Loucy (cell line): ENCODE measurements at regions not wholly inside any gene's neighbourhood (a gene's known extent, or its start where the extent isn't known, plus 50 kb on each side); places are given as distances from the start of the nearest gene placed in this dataset.

Experiments used
- H2AFZ ChIP-seq: fragments of 200-600 bp; sonication (generic); 2 replicates; pipeline ENCODE4 v1.6.0; 2016; ENCODE audit warnings: antibody characterized with exemption, mild to moderate bottlenecking, low read length, moderate library complexity
- H3F3A ChIP-seq: fragments of 200-600 bp; 2 replicates; pipeline ENCODE4 v1.6.0; 2016; ENCODE audit warnings: antibody characterized with exemption, low read depth, mild to moderate bottlenecking
- H3K27me3 ChIP-seq: fragments of 200-600 bp; sonication (generic); 2 replicates; pipeline ENCODE4 v1.6.1; 2014; ENCODE audit warnings: low read length, mild to moderate bottlenecking; ENCODE audit not compliant: insufficient read depth, poor library complexity, severe bottlenecking
- H3K36me3 ChIP-seq: fragments of 200-600 bp; sonication (generic); 2 replicates; pipeline ENCODE4 v1.6.1; 2016; ENCODE audit warnings: low read length; ENCODE audit not compliant: insufficient read depth
- H3K4me1 ChIP-seq: fragments of 200-600 bp; sonication (generic); 2 replicates; pipeline ENCODE4 v1.5.1; 2014; ENCODE audit warnings: low read length, mild to moderate bottlenecking; ENCODE audit not compliant: insufficient read depth, poor library complexity, severe bottlenecking
- H3K4me2 ChIP-seq: fragments of 200-600 bp; sonication (generic); 2 replicates; pipeline ENCODE4 v1.6.0; 2014; ENCODE audit warnings: antibody characterized with exemption, low read length, low read depth, mild to moderate bottlenecking; ENCODE audit not compliant: poor library complexity, severe bottlenecking
- H3K4me3 ChIP-seq: fragments of 200-600 bp; sonication (generic); 2 replicates; pipeline ENCODE4 v1.5.1; 2014; ENCODE audit warnings: low read length, mild to moderate bottlenecking, mixed read lengths; ENCODE audit not compliant: poor library complexity, severe bottlenecking
- H3K79me2 ChIP-seq: fragments of 200-600 bp; sonication (generic); 2 replicates; pipeline ENCODE4 v1.6.1; 2014; ENCODE audit warnings: low read length; ENCODE audit not compliant: insufficient read depth
- H3K9ac ChIP-seq: fragments of 200-600 bp; sonication (generic); 2 replicates; pipeline ENCODE4 v1.6.0; 2014; ENCODE audit warnings: mild to moderate bottlenecking, low read depth, low read length, moderate library complexity; ENCODE audit not compliant: poor library complexity, severe bottlenecking
- H3K9me2 ChIP-seq: fragments of 200-600 bp; sonication (generic); replicated peaks from 2 replicates; pipeline ENCODE4 v1.6.1; 2016; ENCODE audit warnings: low read depth, low read length, mixed read lengths
- H3K9me3 ChIP-seq: fragments of 200-600 bp; sonication (generic); 2 replicates; pipeline ENCODE4 v1.6.1; 2014; ENCODE audit warnings: mild to moderate bottlenecking, antibody characterized with exemption, low read length, low read depth; ENCODE audit not compliant: insufficient read depth
- H4K20me1 ChIP-seq: fragments of 200-600 bp; sonication (generic); 2 replicates; pipeline ENCODE4 v1.6.0; 2014; ENCODE audit warnings: antibody characterized with exemption, low read length, mild to moderate bottlenecking; ENCODE audit not compliant: insufficient read depth, poor library complexity, severe bottlenecking
- EZH2phosphoT487 ChIP-seq: fragments of 200-600 bp; IDR thresholded peaks from 2 replicates; pipeline ENCODE4 v1.6.1; 2018; ENCODE audit warnings: antibody characterized with exemption, mild to moderate bottlenecking, moderate library complexity, borderline replicate concordance
- TF ChIP-seq, protein P1 (sequence below): fragments of 200-600 bp; sonication (generic); conservative IDR thresholded peaks from 2 replicates; pipeline ENCODE4 v1.5.1; 2014; ENCODE audit warnings: mild to moderate bottlenecking, antibody characterized with exemption, low read length

DNA sequence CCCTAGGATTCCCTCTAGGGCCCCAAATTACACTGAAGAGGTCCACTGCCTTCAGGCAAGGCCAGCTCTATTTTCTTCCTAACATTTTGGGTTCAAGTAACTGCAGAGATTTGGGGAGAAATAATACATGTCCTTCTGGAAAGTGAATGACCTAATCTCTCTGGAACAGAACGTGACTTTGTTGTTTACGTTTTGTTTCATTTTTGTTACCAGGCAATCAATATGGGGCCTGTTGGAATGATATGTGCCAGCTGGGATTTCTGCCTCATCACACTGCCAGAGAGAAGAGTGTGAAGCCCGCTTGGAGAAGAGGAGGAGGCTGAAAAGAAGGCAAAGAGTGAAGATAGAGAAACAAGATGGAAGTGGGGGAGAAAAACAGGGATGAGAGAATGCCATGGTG, 116.7 kb downstream of the FASLG start:
- no peaks in the 10 kb centered on the region for H3K9me2 ChIP-seq
- H3K9me3 ChIP-seq, result no peaks in the 10 kb centered on the region
- H3K36me3 ChIP-seq, result no peaks in the 10 kb centered on the region
- no peaks in the 10 kb centered on the region for H3K27me3 ChIP-seq
- peaks cover 7% of the 10 kb centered on the region for H3K4me1 ChIP-seq
- H2AFZ ChIP-seq, result no peak overlapping the region
- no peak overlapping the region for H3K4me3 ChIP-seq
- H4K20me1 ChIP-seq, result no peaks in the 10 kb centered on the region
- no peak overlapping the region for H3K9ac ChIP-seq
- no peaks in the 10 kb centered on the region for H3F3A ChIP-seq
- no peaks in the 10 kb centered on the region for H3K79me2 ChIP-seq
- no peak overlapping the region for H3K4me2 ChIP-seq
- TF ChIP-seq, protein P1, sequence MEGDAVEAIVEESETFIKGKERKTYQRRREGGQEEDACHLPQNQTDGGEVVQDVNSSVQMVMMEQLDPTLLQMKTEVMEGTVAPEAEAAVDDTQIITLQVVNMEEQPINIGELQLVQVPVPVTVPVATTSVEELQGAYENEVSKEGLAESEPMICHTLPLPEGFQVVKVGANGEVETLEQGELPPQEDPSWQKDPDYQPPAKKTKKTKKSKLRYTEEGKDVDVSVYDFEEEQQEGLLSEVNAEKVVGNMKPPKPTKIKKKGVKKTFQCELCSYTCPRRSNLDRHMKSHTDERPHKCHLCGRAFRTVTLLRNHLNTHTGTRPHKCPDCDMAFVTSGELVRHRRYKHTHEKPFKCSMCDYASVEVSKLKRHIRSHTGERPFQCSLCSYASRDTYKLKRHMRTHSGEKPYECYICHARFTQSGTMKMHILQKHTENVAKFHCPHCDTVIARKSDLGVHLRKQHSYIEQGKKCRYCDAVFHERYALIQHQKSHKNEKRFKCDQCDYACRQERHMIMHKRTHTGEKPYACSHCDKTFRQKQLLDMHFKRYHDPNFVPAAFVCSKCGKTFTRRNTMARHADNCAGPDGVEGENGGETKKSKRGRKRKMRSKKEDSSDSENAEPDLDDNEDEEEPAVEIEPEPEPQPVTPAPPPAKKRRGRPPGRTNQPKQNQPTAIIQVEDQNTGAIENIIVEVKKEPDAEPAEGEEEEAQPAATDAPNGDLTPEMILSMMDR, result no peak
- TF ChIP-seq EZH2phosphoT487, result no peak

DNA sequence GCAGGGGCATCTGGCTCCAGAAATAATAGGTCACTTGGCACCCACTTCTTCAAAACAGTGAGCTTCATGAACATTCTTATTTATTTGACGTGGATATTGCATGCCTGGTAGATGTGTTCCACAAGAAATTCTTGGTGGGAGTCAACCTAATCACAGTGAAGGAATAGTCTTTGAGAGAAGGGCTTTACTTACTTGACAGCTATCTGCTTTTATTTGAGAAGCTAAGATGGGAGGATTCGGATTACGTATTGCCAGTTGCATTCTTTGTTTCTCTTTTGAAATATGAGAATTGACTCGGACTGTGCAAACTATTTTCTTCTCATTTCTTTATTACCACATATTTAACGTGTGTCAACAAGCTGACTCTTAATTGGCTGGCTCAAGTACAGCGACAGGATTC, 117.2 kb downstream of the FASLG start:
- H3K27me3 ChIP-seq, result no peaks in the 10 kb centered on the region
- TF ChIP-seq EZH2phosphoT487, result no peak
- TF ChIP-seq, protein P1, result no peak
- H3K4me3 ChIP-seq, result no peak overlapping the region

GRCh38 chr1:172777767-172778166, 118.9 kb downstream of the FASLG start:
- no peaks in the 10 kb centered on the region for H3K79me2 ChIP-seq

More for the DNA sequence above, 117.2 kb downstream of the FASLG start:
- no peaks in the 10 kb centered on the region for H3K36me3 ChIP-seq
- H4K20me1 ChIP-seq, result no peaks in the 10 kb centered on the region
- peaks cover 7% of the 10 kb centered on the region for H3K4me1 ChIP-seq
- H3F3A ChIP-seq, result no peaks in the 10 kb centered on the region
- no peaks in the 10 kb centered on the region for H3K9me3 ChIP-seq
- no peaks in the 10 kb centered on the region for H3K79me2 ChIP-seq
- H3K4me2 ChIP-seq, result no peak overlapping the region
- H3K9me2 ChIP-seq, result no peaks in the 10 kb centered on the region
- H3K9ac ChIP-seq, result no peak overlapping the region
- H2AFZ ChIP-seq, result no peak overlapping the region

More at GRCh38 chr1:172777767-172778166, 118.9 kb downstream of the FASLG start:
- Histone ChIP-seq H3F3A (no peaks in the 10 kb centered on the region), H3K9me3 (no peaks in the 10 kb centered on the region), H3K9ac (no peak overlapping the region), H3K4me3 (no peak overlapping the region), H3K36me3 (no peaks in the 10 kb centered on the region), H4K20me1 (no peaks in the 10 kb centered on the region), H3K9me2 (no peaks in the 10 kb centered on the region), H3K27me3 (no peaks in the 10 kb centered on the region), H2AFZ (no peak overlapping the region), H3K4me2 (no peak overlapping the region), H3K4me1 (peaks cover 13% of the 10 kb centered on the region)
- no peak for TF ChIP-seq EZH2phosphoT487
- TF ChIP-seq, protein P1, result no peak
